ENCODE measurements at regions not wholly inside any gene's neighbourhood (a gene's known extent, or its start where the extent isn't known, plus 50 kb on each side); places are given as distances from the start of the nearest gene placed in this dataset.

DNA sequence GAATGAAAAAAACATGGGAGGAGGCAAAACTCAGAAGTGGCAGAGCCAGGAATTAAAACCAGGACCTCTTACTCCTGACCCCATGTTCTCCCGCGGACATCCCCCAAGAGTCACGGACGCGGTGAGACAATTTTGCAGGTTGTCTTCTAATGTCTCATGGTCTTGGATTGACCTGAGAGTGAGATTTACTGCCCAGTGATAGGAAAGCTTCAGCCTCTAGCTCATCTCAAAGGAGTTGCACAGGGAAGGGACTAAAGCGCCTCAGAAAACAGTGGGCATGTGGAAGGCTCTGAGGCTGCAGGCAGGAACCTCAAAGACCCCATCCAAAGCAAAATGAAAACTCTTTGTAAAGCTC lies 197.4 kb downstream of the ADAMTS15 start:
- no peak for TF ChIP-seq CTCF (IDR thresholded peaks at IDR 0.05)
- no peak for TF ChIP-seq POLR2AphosphoS5 (IDR thresholded peaks at IDR 0.05)
- TF ChIP-seq POLR2A (IDR thresholded peaks at IDR 0.05): no peak
- TF ChIP-seq EP300 (IDR thresholded peaks at IDR 0.05): no peak
